GM10266 (cell line): ENCODE measurements at regions not wholly inside any gene's neighbourhood (a gene's known extent, or its start where the extent isn't known, plus 50 kb on each side); places are given as distances from the start of the nearest gene placed in this dataset.

Experiments
- DNase-seq: peaks from one replicate; pipeline ENCODE4 v3.0.0; 2012; ENCODE audit errors: extremely low spot score
- CTCF ChIP-seq: IDR thresholded peaks from 2 replicates; pipeline ENCODE4 v1.5.1; 2012; ENCODE audit warnings: mild to moderate bottlenecking, low read depth; ENCODE audit not compliant: control insufficient read depth, insufficient read depth; ENCODE audit errors: missing control alignments

GRCh38 chr6:126091466-126091865, 105.1 kb downstream of the TRMT11 start:
- DNase-seq = no peak
- TF ChIP-seq CTCF = no peak

GRCh38 chr6:126093108-126093507, 106.8 kb downstream of the TRMT11 start:
- DNase-seq = no peak
- no peak for TF ChIP-seq CTCF

GRCh38 chr6:126094411-126094810, 108.1 kb downstream of the TRMT11 start:
- no peak for DNase-seq
- no peak for TF ChIP-seq CTCF

GRCh38 chr6:126100386-126100785, 114.0 kb downstream of the TRMT11 start:
- no peak for TF ChIP-seq CTCF
- no peak for DNase-seq

GRCh38 chr6:126102358-126102757, 116.0 kb downstream of the TRMT11 start:
- no peak for TF ChIP-seq CTCF
- no peak for DNase-seq

- no peak for DNase-seq
- TF ChIP-seq CTCF = no peak
These were observed 117.7 kb downstream of the TRMT11 start for GRCh38 chr6:126103993-126104392.

- no peak for DNase-seq
These were observed 121.3 kb downstream of the TRMT11 start for GRCh38 chr6:126107475-126108166.

More at GRCh38 chr6:126107475-126108166, 121.3 kb downstream of the TRMT11 start:
- no peak for TF ChIP-seq CTCF
